Suprapubic skin (tissue), 4 donors: ENCODE measurements at regions not wholly inside any gene's neighbourhood (a gene's known extent, or its start where the extent isn't known, plus 50 kb on each side); places are given as distances from the start of the nearest gene placed in this dataset.

ENCODE experiments used
- DNase-seq, 2 donors: peaks; one replicate each; pipeline ENCODE4 v3.0.0-alpha.2; 2019; ENCODE audit warnings: low spot score in 2 of 2
- H3K27ac ChIP-seq: fragments of 200-600 bp; sonication (generic); one replicate; pipeline ENCODE4 v1.5.1; 2019
- H3K27me3 ChIP-seq: fragments of 200-600 bp; sonication (generic); one replicate; pipeline ENCODE4 v1.5.1; 2019
- H3K36me3 ChIP-seq: fragments of 200-600 bp; sonication (generic); one replicate; pipeline ENCODE4 v1.5.1; 2019
- H3K4me1 ChIP-seq: fragments of 200-600 bp; sonication (generic); one replicate; pipeline ENCODE4 v1.5.1; 2019
- H3K4me3 ChIP-seq: fragments of 200-600 bp; sonication (generic); one replicate; pipeline ENCODE4 v1.5.1; 2019; ENCODE audit warnings: mild to moderate bottlenecking
- H3K9me3 ChIP-seq: fragments of 200-600 bp; sonication (generic); one replicate; pipeline ENCODE4 v1.5.1; 2019
- CTCF ChIP-seq, 2 donors: fragments of 200-600 bp in 1 of 2; fragments of 450-650 bp in 1 of 2; sonication (generic) in 1 of 2; IDR thresholded peaks; one replicate each; pipeline ENCODE4 v1.5.1; 2016 to 2019; ENCODE audit warnings: antibody characterized with exemption in 2 of 2, mild to moderate bottlenecking in 1 of 2, moderate library complexity in 1 of 2
- EP300 ChIP-seq: sonication (generic); formaldehyde crosslinking; IDR thresholded peaks from one replicate; pipeline ENCODE4 v1.6.1; 2017; ENCODE audit warnings: antibody characterized with exemption
- POLR2A ChIP-seq, 2 donors: fragments of 450-650 bp; IDR thresholded peaks; one replicate each; pipeline ENCODE4 v1.6.1; 2017; ENCODE audit warnings: antibody characterized with exemption in 2 of 2, mild to moderate bottlenecking in 2 of 2, moderate library complexity in 2 of 2
- POLR2AphosphoS5 ChIP-seq, 3 donors: sonication (generic); formaldehyde crosslinking; IDR thresholded peaks; one replicate each; pipeline ENCODE4 v1.6.1; 2017; ENCODE audit warnings: antibody characterized with exemption in 3 of 3
- WGBS: methylation state at CpG from one replicate; pipeline ENCODE4 v1.1.5; 2018; 5-methylcytosine and 5-hydroxymethylcytosine counted together

GRCh38 chr18:56165601-56166355 is 472.6 kb downstream of the TXNL1 start:
- H3K4me1 ChIP-seq: peaks cover 35% of the 10 kb centered on the region
- no peaks in the 10 kb centered on the region for H3K27me3 ChIP-seq
- TF ChIP-seq CTCF (IDR thresholded peaks at IDR 0.05) (no peak), POLR2AphosphoS5 (IDR thresholded peaks at IDR 0.05) (no peak), POLR2A (IDR thresholded peaks at IDR 0.05) (no peak), EP300 (no peak)
- 90% methylated on average over 5 of the region's 5 CpGs for WGBS
- H3K4me3 ChIP-seq: no peak overlapping the region
- H3K36me3 ChIP-seq: no peaks in the 10 kb centered on the region
- H3K9me3 ChIP-seq: no peaks in the 10 kb centered on the region
- H3K27ac ChIP-seq: no peak overlapping the region
- DNase-seq: no peak

DNA sequence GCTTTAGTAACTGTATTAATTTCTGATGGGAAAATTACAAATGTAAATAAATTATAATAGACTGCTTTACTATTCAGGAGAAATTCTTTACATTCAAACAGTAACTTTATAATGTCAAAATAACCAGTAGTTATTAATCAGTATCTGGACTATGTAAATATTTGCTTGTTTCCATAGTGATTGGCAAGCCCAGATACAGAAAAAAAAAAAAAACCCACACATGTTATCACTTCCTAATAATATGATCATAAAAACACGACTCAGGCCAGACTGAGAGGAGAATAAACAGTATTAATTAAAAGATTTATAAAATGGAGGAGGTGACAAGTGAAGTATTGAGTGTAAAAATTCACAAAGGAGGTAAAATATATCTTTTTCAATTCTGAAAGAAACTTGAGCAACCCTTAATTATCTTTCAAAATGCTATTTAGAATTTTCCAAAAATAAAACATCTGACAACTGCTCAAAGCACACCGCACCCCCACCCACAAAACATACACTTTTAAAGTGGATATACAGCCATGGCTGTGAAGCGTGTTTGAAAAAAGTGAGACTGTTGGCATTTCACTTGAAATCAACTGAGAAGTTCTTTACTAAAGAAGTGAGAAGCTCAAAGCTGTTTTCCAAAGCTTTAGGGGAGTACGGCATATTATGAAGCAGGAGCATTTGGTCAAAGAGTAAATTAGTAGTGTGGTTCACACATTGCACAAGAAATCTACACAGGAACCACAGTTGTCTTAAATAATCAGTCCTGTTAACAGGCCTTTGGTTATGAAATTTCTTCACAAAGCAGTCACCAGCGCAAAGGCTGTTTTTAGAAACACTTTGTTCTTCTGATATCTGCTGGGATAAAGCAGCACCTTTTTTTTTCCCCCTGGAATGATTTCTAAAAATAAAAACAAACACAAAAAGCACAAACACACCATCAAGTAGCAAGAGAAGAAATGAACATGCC is 475.8 kb downstream of the TXNL1 start:
- H3K27me3 ChIP-seq: no peaks in the 10 kb centered on the region
- peaks cover 22% of the 10 kb centered on the region for H3K4me1 ChIP-seq
- no peaks in the 10 kb centered on the region for H3K36me3 ChIP-seq
- WGBS: 55% methylated on average over 5 of the region's 5 CpGs
- no peak for DNase-seq
- no peaks in the 10 kb centered on the region for H3K9me3 ChIP-seq
- H3K27ac ChIP-seq: no peak overlapping the region
- no peak for TF ChIP-seq CTCF (IDR thresholded peaks at IDR 0.05)
- H3K4me3 ChIP-seq: no peak overlapping the region

GRCh38 chr18:56161566-56162260 is 476.7 kb downstream of the TXNL1 start:
- H3K9me3 ChIP-seq: no peaks in the 10 kb centered on the region
- no peak overlapping the region for H3K4me3 ChIP-seq
- 47% methylated on average over 6 of the region's 6 CpGs for WGBS
- no peak for DNase-seq
- no peaks in the 10 kb centered on the region for H3K27me3 ChIP-seq
- no peak for TF ChIP-seq EP300
- no peak for TF ChIP-seq CTCF (IDR thresholded peaks at IDR 0.05)
- TF ChIP-seq POLR2A (IDR thresholded peaks at IDR 0.05): no peak
- no peak for TF ChIP-seq POLR2AphosphoS5 (IDR thresholded peaks at IDR 0.05)
- H3K4me1 ChIP-seq: peaks cover 15% of the 10 kb centered on the region
- no peaks in the 10 kb centered on the region for H3K36me3 ChIP-seq
- no peak overlapping the region for H3K27ac ChIP-seq

GRCh38 chr18:56158676-56159075 is 479.7 kb downstream of the TXNL1 start:
- Histone ChIP-seq H3K36me3 (no peaks in the 10 kb centered on the region), H3K4me3 (no peak overlapping the region), H3K27ac (no peak overlapping the region), H3K4me1 (peaks cover 13% of the 10 kb centered on the region), H3K9me3 (no peaks in the 10 kb centered on the region), H3K27me3 (no peaks in the 10 kb centered on the region)
- no peak for DNase-seq
- TF ChIP-seq POLR2A (IDR thresholded peaks at IDR 0.05): no peak
- TF ChIP-seq POLR2AphosphoS5 (IDR thresholded peaks at IDR 0.05): no peak
- no peak for TF ChIP-seq EP300
- no peak for TF ChIP-seq CTCF (IDR thresholded peaks at IDR 0.05)

DNA sequence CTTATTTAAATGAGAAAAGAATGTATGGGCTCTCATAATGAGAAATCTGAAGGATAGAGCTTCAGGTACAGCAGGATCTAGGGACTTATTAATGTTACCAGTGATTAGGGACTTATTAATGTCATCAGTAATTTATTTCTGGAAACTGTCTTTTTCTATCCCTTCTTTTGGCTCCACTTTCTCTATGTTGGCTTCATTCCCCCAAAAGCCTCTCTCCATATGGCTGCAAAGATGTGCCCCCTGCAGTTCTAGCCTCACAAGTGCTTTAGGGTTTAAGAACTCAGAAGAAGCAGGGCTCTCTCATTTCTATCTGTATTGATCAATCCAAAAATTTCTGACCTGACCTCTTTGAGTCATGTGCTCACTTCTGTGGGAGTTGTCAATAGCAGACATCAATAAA is 480.9 kb downstream of the TXNL1 start:
- DNase-seq: no peak
- Histone ChIP-seq H3K36me3 (no peaks in the 10 kb centered on the region), H3K4me3 (no peak overlapping the region), H3K9me3 (no peaks in the 10 kb centered on the region), H3K27ac (no peak overlapping the region), H3K27me3 (no peaks in the 10 kb centered on the region), H3K4me1 (peaks cover 8% of the 10 kb centered on the region)
- no peak for TF ChIP-seq CTCF (IDR thresholded peaks at IDR 0.05)
- no peak for TF ChIP-seq POLR2A (IDR thresholded peaks at IDR 0.05)
- TF ChIP-seq POLR2AphosphoS5 (IDR thresholded peaks at IDR 0.05): no peak
- no peak for TF ChIP-seq EP300
